Mucosa of descending colon (tissue), 3 donors: ENCODE measurements at regions not wholly inside any gene's neighbourhood (a gene's known extent, or its start where the extent isn't known, plus 50 kb on each side); places are given as distances from the start of the nearest gene placed in this dataset.

ENCODE experiments used
- ATAC-seq: fragments of 200-7000 bp; cut with Tn5 transposase; one replicate; pipeline ENCODE4 v1.9.1; 2020; ENCODE audit warnings: mild to moderate bottlenecking, moderate library complexity
- DNase-seq, 3 donors: peaks; one replicate each; pipeline ENCODE4 v3.0.0-alpha.2; 2020
- H3K36me3 ChIP-seq: fragments of 200-600 bp; one replicate; pipeline ENCODE4 v1.8.0; 2021; ENCODE audit warnings: low read depth, mild to moderate bottlenecking
- H3K4me1 ChIP-seq: fragments of 200-600 bp; one replicate; pipeline ENCODE4 v1.8.0; 2021; ENCODE audit warnings: low read depth, mild to moderate bottlenecking
- H3K4me3 ChIP-seq: fragments of 200-600 bp; one replicate; pipeline ENCODE4 v1.8.0; 2021; ENCODE audit warnings: mild to moderate bottlenecking
- H3K9me3 ChIP-seq: fragments of 200-600 bp; one replicate; pipeline ENCODE4 v1.8.0; 2021; ENCODE audit warnings: mild to moderate bottlenecking
- CTCF ChIP-seq: fragments of 200-600 bp; IDR thresholded peaks from one replicate; pipeline ENCODE4 v1.8.0; 2022; ENCODE audit warnings: antibody characterized with exemption, mild to moderate bottlenecking
- intact Hi-C, 2 donors: fragments of 100-400 bp; cut with DNase I in 1 of 2; cut with micrococcal nuclease in 1 of 2; formaldehyde crosslinking; loops; one replicate each; pipeline versions ENCODE4 v1.11.0 to v1.11.1; 2022; cut with DNase I, micrococcal nuclease
- donor health status: DM: no; HTN: no; CAD: no; lungs with moderate emphysema.
- donor health status: DM: no; HTN: no; CAD: no.
- donor health status: DM: no; HTN: yes; CAD: no.

GRCh38 chr2:120436460-120436739 is 90.5 kb downstream of the INHBB start:
- H3K4me3 ChIP-seq = no peak overlapping the region
- H3K9me3 ChIP-seq = no peaks in the 10 kb centered on the region
- ATAC-seq = no peak
- no peak for TF ChIP-seq CTCF
- no peaks in the 10 kb centered on the region for H3K4me1 ChIP-seq
- no peak for DNase-seq
- H3K36me3 ChIP-seq = no peaks in the 10 kb centered on the region
- intact Hi-C loops = no loop called here

- no peak overlapping the region for H3K4me3 ChIP-seq
- no peaks in the 10 kb centered on the region for H3K36me3 ChIP-seq
- intact Hi-C loops = no loop called here
- H3K9me3 ChIP-seq = no peaks in the 10 kb centered on the region
- DNase-seq (peak in 1 of 3 donors; percentile 57), ATAC-seq (peak; percentile 42)
- H3K4me1 ChIP-seq = peaks cover 3% of the 10 kb centered on the region
- TF ChIP-seq CTCF = no peak
Observed at GRCh38 chr2:120436885-120437603, 91.1 kb downstream of the INHBB start.

GRCh38 chr2:120437604-120438000 is 91.7 kb downstream of the INHBB start:
- TF ChIP-seq CTCF = no peak
- ATAC-seq = no peak
- Histone ChIP-seq H3K4me3 (no peak overlapping the region), H3K9me3 (no peaks in the 10 kb centered on the region), H3K4me1 (peaks cover 9% of the 10 kb centered on the region), H3K36me3 (no peaks in the 10 kb centered on the region)
- no peak for DNase-seq
- intact Hi-C loops = no loop called here

GRCh38 chr2:120438301-120439066 is 92.5 kb downstream of the INHBB start:
- no peak overlapping the region for H3K4me3 ChIP-seq
- DNase-seq (no peak), ATAC-seq (no peak)
- no peak for TF ChIP-seq CTCF
- peaks cover 11% of the 10 kb centered on the region for H3K4me1 ChIP-seq
- H3K36me3 ChIP-seq = no peaks in the 10 kb centered on the region
- H3K9me3 ChIP-seq = no peaks in the 10 kb centered on the region
- intact Hi-C loops = no loop called here

GRCh38 chr2:120439067-120439368 is 93.1 kb downstream of the INHBB start:
- no peak overlapping the region for H3K4me3 ChIP-seq
- H3K36me3 ChIP-seq = no peaks in the 10 kb centered on the region
- no peaks in the 10 kb centered on the region for H3K9me3 ChIP-seq
- TF ChIP-seq CTCF = no peak
- intact Hi-C loops = no loop called here
- H3K4me1 ChIP-seq = peaks cover 11% of the 10 kb centered on the region
- DNase-seq (no peak), ATAC-seq (no peak)
